Liver (tissue), 8 donors: ENCODE measurements at regions not wholly inside any gene's neighbourhood (a gene's known extent, or its start where the extent isn't known, plus 50 kb on each side); places are given as distances from the start of the nearest gene placed in this dataset.

Experiments used
- DNase-seq: peaks from one replicate; pipeline ENCODE4 v3.0.0-alpha.2; 2017; ENCODE audit warnings: low spot score
- H3K27ac ChIP-seq, 2 donors: one replicate each; pipeline ENCODE4 v1.7.0; 2013; ENCODE audit warnings: inconsistent platforms in 2 of 2, low read length in 2 of 2, control low read depth in 1 of 2, low read depth in 1 of 2, mild to moderate bottlenecking in 1 of 2
- H3K27me3 ChIP-seq, 4 donors: one replicate each; pipeline versions ENCODE4 v1.6.1 to v1.7.0; 2013; ENCODE audit warnings: low read length in 3 of 4, inconsistent platforms in 1 of 4, mild to moderate bottlenecking in 1 of 4, moderate library complexity in 1 of 4; ENCODE audit not compliant: control insufficient read depth in 4 of 4, insufficient read depth in 4 of 4
- H3K36me3 ChIP-seq, 4 donors: one replicate each; pipeline versions ENCODE4 v1.6.1 to v1.7.0; 2013; ENCODE audit warnings: low read length in 3 of 4, mild to moderate bottlenecking in 3 of 4, low read depth in 1 of 4, moderate library complexity in 1 of 4; ENCODE audit not compliant: control insufficient read depth in 4 of 4, insufficient read depth in 3 of 4
- H3K4me1 ChIP-seq, 4 donors: one replicate each; pipeline versions ENCODE4 v1.6.1 to v1.7.0; 2013; ENCODE audit warnings: low read length in 3 of 4, mild to moderate bottlenecking in 3 of 4, moderate library complexity in 1 of 4; ENCODE audit not compliant: control insufficient read depth in 4 of 4, insufficient read depth in 4 of 4
- H3K4me3 ChIP-seq, 3 donors: one replicate each; pipeline versions ENCODE4 v1.6.1 to v1.7.0; 2013; ENCODE audit warnings: low read length in 3 of 3, control low read depth in 1 of 3, low read depth in 1 of 3, mild to moderate bottlenecking in 1 of 3
- H3K9ac ChIP-seq, 2 donors: one replicate each; pipeline ENCODE4 v1.7.0; 2013; ENCODE audit warnings: low read length in 2 of 2, mild to moderate bottlenecking in 2 of 2, moderate library complexity in 2 of 2, control low read depth in 1 of 2, low read depth in 1 of 2
- H3K9me3 ChIP-seq, 4 donors: one replicate each; pipeline versions ENCODE4 v1.6.1 to v1.7.0; 2013; ENCODE audit warnings: low read length in 3 of 4; ENCODE audit not compliant: control insufficient read depth in 4 of 4
- EGR1 ChIP-seq, 2 donors: IDR thresholded peaks; 2 replicates each; pipeline ENCODE4 v1.6.1; 2016 to 2018; ENCODE audit warnings: antibody characterized with exemption in 2 of 2, low read depth in 2 of 2
- FOXA1 ChIP-seq: IDR thresholded peaks from 2 replicates; pipeline ENCODE4 v1.6.1; 2016; ENCODE audit warnings: antibody characterized with exemption
- FOXA2 ChIP-seq: IDR thresholded peaks from 2 replicates; pipeline ENCODE4 v1.6.1; 2016; ENCODE audit warnings: antibody characterized with exemption
- HNF4A ChIP-seq, 2 donors: conservative IDR thresholded peaks; 2 replicates each; pipeline ENCODE4 v1.6.1; 2016; ENCODE audit warnings: antibody characterized with exemption in 2 of 2, mild to moderate bottlenecking in 2 of 2
- HNF4G ChIP-seq: IDR thresholded peaks from 2 replicates; pipeline ENCODE4 v1.6.1; 2016; ENCODE audit warnings: antibody characterized with exemption
- JUND ChIP-seq, 2 donors: IDR thresholded peaks; 2 replicates each; pipeline ENCODE4 v1.6.1; 2016; ENCODE audit warnings: antibody characterized with exemption in 2 of 2
- NR2F2 ChIP-seq: IDR thresholded peaks from 2 replicates; pipeline ENCODE4 v1.6.1; 2016; ENCODE audit warnings: antibody characterized with exemption
- RAD21 ChIP-seq, 2 donors: IDR thresholded peaks; 2 replicates each; pipeline ENCODE4 v1.6.1; 2016; ENCODE audit warnings: antibody characterized with exemption in 2 of 2, mild to moderate bottlenecking in 2 of 2
- TAF1 ChIP-seq: conservative IDR thresholded peaks from 2 replicates; pipeline ENCODE4 v1.6.1; 2016; ENCODE audit warnings: antibody characterized with exemption, mild to moderate bottlenecking
- YY1 ChIP-seq: IDR thresholded peaks from 2 replicates; pipeline ENCODE4 v1.6.1; 2016; ENCODE audit warnings: antibody characterized with exemption, mild to moderate bottlenecking
- WGBS: extraction: QIAGEN DNeasy Blood & Tissue Kit; methylation state at CpG from one replicate; pipeline ENCODE4 v1.1.7; 2013; 5-methylcytosine and 5-hydroxymethylcytosine counted together
- TF ChIP-seq, protein P1 (sequence below): IDR thresholded peaks from 2 replicates; pipeline ENCODE4 v1.6.1; 2016; ENCODE audit warnings: antibody characterized with exemption
- TF ChIP-seq, protein P2 (sequence below): IDR thresholded peaks from 2 replicates; pipeline ENCODE4 v1.6.1; 2016; ENCODE audit warnings: antibody characterized with exemption
- TF ChIP-seq, protein P3 (sequence below): fragments of 150-350 bp; IDR thresholded peaks from 2 replicates; pipeline ENCODE4 v1.5.1; 2017; ENCODE audit warnings: improper control_type of control experiment, low read depth, low read length; ENCODE audit not compliant: missing input control
- TF ChIP-seq, protein P4 (sequence below): IDR thresholded peaks from 2 replicates; pipeline ENCODE4 v1.6.1; 2016; ENCODE audit warnings: antibody characterized with exemption, mild to moderate bottlenecking
- TF ChIP-seq, protein P5 (sequence below): IDR thresholded peaks from 2 replicates; pipeline ENCODE4 v1.6.1; 2016; ENCODE audit warnings: antibody characterized with exemption
- donor health status: healthy.
- donor health status: healthy.
- donor health status: healthy.
- donor health status: healthy.
- donor health status: healthy.

DNA sequence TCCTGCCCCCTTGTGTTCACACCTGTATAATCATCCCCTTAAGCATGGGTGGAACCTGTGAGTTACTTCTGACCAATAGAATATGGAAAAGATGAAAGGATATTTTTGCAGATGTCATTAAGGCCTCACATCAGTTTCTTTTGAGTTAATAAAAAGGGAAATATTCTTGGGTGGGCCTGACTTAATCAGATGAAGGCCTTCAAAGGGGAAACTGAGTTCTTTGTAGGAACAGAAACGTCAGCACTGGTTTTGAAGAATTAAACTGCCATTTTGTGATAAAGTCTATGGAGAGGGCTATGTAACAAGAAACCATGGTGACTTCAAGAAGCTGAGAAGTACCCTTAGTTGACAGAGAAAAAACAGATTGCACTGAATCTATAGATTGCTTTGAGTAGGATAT, 168.7 kb upstream of the CNTNAP4 start:
- TF ChIP-seq HNF4G (no peak), YY1 (no peak), HNF4A (conservative IDR thresholded peaks at IDR 0.05) (no peak), FOXA2 (no peak), NR2F2 (no peak), EGR1 (IDR thresholded peaks at IDR 0.05; ENCODE audit: low read depth in 2 of 2) (no peak), RAD21 (IDR thresholded peaks at IDR 0.05) (no peak), TAF1 (no peak), FOXA1 (no peak), JUND (IDR thresholded peaks at IDR 0.05) (no peak)
- TF ChIP-seq, protein P1, sequence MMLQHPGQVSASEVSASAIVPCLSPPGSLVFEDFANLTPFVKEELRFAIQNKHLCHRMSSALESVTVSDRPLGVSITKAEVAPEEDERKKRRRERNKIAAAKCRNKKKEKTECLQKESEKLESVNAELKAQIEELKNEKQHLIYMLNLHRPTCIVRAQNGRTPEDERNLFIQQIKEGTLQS = no peak
- TF ChIP-seq, protein P2, sequence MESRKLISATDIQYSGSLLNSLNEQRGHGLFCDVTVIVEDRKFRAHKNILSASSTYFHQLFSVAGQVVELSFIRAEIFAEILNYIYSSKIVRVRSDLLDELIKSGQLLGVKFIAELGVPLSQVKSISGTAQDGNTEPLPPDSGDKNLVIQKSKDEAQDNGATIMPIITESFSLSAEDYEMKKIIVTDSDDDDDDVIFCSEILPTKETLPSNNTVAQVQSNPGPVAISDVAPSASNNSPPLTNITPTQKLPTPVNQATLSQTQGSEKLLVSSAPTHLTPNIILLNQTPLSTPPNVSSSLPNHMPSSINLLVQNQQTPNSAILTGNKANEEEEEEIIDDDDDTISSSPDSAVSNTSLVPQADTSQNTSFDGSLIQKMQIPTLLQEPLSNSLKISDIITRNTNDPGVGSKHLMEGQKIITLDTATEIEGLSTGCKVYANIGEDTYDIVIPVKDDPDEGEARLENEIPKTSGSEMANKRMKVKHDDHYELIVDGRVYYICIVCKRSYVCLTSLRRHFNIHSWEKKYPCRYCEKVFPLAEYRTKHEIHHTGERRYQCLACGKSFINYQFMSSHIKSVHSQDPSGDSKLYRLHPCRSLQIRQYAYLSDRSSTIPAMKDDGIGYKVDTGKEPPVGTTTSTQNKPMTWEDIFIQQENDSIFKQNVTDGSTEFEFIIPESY = no peak
- Histone ChIP-seq H3K9me3 (peaks cover 0 to 3% (median 2%) of the 10 kb centered on the region in 4 donors), H3K4me3 (no peak overlapping the region), H3K27ac (no peak overlapping the region), H3K9ac (no peak overlapping the region), H3K4me1 (no peaks in the 10 kb centered on the region), H3K36me3 (no peaks in the 10 kb centered on the region), H3K27me3 (no peaks in the 10 kb centered on the region)
- no peak for DNase-seq
- 47% methylated on average over 1 of the region's 1 CpG for WGBS

DNA sequence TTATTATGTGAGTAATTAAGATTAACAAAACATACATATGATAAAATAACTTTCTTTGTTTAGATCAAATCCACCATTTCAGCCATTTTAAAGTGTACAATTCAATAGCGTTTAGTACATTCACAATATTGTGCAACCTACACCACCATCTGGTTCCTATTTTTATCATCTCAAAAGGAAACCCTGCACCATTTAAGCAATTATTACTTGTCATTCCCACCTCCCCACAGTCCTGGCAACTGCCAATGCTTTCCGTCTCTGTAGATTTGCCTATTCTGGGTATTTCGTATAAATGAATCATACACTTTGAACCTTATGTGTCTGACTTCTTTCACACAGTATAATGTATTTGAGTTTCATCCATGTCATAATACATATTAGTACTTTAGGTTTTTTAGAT, 162.5 kb upstream of the CNTNAP4 start:
- H3K27ac ChIP-seq = no peak overlapping the region
- no peaks in the 10 kb centered on the region for H3K4me1 ChIP-seq
- peaks cover 0 to under 1% (median 0%) of the 10 kb centered on the region in 4 donors for H3K9me3 ChIP-seq
- TF ChIP-seq, protein P3, sequence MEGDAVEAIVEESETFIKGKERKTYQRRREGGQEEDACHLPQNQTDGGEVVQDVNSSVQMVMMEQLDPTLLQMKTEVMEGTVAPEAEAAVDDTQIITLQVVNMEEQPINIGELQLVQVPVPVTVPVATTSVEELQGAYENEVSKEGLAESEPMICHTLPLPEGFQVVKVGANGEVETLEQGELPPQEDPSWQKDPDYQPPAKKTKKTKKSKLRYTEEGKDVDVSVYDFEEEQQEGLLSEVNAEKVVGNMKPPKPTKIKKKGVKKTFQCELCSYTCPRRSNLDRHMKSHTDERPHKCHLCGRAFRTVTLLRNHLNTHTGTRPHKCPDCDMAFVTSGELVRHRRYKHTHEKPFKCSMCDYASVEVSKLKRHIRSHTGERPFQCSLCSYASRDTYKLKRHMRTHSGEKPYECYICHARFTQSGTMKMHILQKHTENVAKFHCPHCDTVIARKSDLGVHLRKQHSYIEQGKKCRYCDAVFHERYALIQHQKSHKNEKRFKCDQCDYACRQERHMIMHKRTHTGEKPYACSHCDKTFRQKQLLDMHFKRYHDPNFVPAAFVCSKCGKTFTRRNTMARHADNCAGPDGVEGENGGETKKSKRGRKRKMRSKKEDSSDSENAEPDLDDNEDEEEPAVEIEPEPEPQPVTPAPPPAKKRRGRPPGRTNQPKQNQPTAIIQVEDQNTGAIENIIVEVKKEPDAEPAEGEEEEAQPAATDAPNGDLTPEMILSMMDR = no peak
- TF ChIP-seq RAD21 (IDR thresholded peaks at IDR 0.05) (no peak), FOXA1 (no peak), HNF4G (no peak), YY1 (no peak), TAF1 (no peak), JUND (IDR thresholded peaks at IDR 0.05) (no peak), HNF4A (conservative IDR thresholded peaks at IDR 0.05) (no peak), FOXA2 (no peak)
- TF ChIP-seq, protein P4, sequence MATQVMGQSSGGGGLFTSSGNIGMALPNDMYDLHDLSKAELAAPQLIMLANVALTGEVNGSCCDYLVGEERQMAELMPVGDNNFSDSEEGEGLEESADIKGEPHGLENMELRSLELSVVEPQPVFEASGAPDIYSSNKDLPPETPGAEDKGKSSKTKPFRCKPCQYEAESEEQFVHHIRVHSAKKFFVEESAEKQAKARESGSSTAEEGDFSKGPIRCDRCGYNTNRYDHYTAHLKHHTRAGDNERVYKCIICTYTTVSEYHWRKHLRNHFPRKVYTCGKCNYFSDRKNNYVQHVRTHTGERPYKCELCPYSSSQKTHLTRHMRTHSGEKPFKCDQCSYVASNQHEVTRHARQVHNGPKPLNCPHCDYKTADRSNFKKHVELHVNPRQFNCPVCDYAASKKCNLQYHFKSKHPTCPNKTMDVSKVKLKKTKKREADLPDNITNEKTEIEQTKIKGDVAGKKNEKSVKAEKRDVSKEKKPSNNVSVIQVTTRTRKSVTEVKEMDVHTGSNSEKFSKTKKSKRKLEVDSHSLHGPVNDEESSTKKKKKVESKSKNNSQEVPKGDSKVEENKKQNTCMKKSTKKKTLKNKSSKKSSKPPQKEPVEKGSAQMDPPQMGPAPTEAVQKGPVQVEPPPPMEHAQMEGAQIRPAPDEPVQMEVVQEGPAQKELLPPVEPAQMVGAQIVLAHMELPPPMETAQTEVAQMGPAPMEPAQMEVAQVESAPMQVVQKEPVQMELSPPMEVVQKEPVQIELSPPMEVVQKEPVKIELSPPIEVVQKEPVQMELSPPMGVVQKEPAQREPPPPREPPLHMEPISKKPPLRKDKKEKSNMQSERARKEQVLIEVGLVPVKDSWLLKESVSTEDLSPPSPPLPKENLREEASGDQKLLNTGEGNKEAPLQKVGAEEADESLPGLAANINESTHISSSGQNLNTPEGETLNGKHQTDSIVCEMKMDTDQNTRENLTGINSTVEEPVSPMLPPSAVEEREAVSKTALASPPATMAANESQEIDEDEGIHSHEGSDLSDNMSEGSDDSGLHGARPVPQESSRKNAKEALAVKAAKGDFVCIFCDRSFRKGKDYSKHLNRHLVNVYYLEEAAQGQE = no peak
- TF ChIP-seq, protein P5, sequence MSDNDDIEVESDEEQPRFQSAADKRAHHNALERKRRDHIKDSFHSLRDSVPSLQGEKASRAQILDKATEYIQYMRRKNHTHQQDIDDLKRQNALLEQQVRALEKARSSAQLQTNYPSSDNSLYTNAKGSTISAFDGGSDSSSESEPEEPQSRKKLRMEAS = no peak
- TF ChIP-seq, protein P2 = no peak
- WGBS = 72% methylated on average over 3 of the region's 3 CpGs
- DNase-seq = no peak
- no peaks in the 10 kb centered on the region for H3K36me3 ChIP-seq
- no peak overlapping the region for H3K4me3 ChIP-seq
- no peaks in the 10 kb centered on the region for H3K27me3 ChIP-seq
- H3K9ac ChIP-seq = no peak overlapping the region
